ENCODE measurements at regions not wholly inside any gene's neighbourhood (a gene's known extent, or its start where the extent isn't known, plus 50 kb on each side); places are given as distances from the start of the nearest gene placed in this dataset.

- Histone ChIP-seq H3K27ac (ENCODE audit: low read depth, low read length, poor library complexity, severe bottlenecking) (no peak overlapping the region), H3K36me3 (ENCODE audit: insufficient read depth, low read length, poor library complexity, severe bottlenecking) (no peaks in the 10 kb centered on the region), H3K9me3 (ENCODE audit: low read depth, low read length, poor library complexity, severe bottlenecking) (peaks cover 9% of the 10 kb centered on the region), H3K27me3 (replicated peaks; ENCODE audit: insufficient read depth, low read depth, low read length, poor library complexity) (no peaks in the 10 kb centered on the region), H3K4me1 (ENCODE audit: insufficient read depth, low read length, poor library complexity, severe bottlenecking) (no peaks in the 10 kb centered on the region), H3K4me3 (ENCODE audit: low read depth, low read length, poor library complexity, severe bottlenecking) (no peak overlapping the region)
- BruUV-seq (replicated peaks) = no TSS peak
- POLR2A ChIA-PET (ENCODE audit: low non-redundant PET) = no interaction called here
- TF ChIP-seq CTCF (conservative IDR thresholded peaks at IDR 0.05; ENCODE audit: low read depth, low read length) (no peak), EZH2 (IDR thresholded peaks at IDR 0.05; ENCODE audit: borderline replicate concordance, low read depth, low read length, poor library complexity, severe bottlenecking) (no peak)
- no peak for DNase-seq (ENCODE audit: low spot score)
- intact Hi-C loops (cut with micrococcal nuclease; ENCODE audit: unreplicated experiment) = no loop called here
- CTCF ChIA-PET = no interaction called here
Observed at GRCh38 chr4:38254825-38255224, 294.6 kb downstream of the PTTG2 start.

GRCh38 chr4:38255572-38255971, 295.4 kb downstream of the PTTG2 start:
- intact Hi-C loops (cut with micrococcal nuclease; ENCODE audit: unreplicated experiment) = no loop called here
- Histone ChIP-seq H3K9me3 (ENCODE audit: low read depth, low read length, poor library complexity, severe bottlenecking) (peaks cover 9% of the 10 kb centered on the region), H3K36me3 (ENCODE audit: insufficient read depth, low read length, poor library complexity, severe bottlenecking) (no peaks in the 10 kb centered on the region), H3K4me3 (ENCODE audit: low read depth, low read length, poor library complexity, severe bottlenecking) (no peak overlapping the region), H3K4me1 (ENCODE audit: insufficient read depth, low read length, poor library complexity, severe bottlenecking) (no peaks in the 10 kb centered on the region), H3K27me3 (replicated peaks; ENCODE audit: insufficient read depth, low read depth, low read length, poor library complexity) (no peaks in the 10 kb centered on the region), H3K27ac (ENCODE audit: low read depth, low read length, poor library complexity, severe bottlenecking) (no peak overlapping the region)
- BruUV-seq (replicated peaks) = no TSS peak
- ChIA-PET CTCF (no interaction called here), POLR2A (ENCODE audit: low non-redundant PET) (no interaction called here)
- TF ChIP-seq CTCF (conservative IDR thresholded peaks at IDR 0.05; ENCODE audit: low read depth, low read length) (no peak), EZH2 (IDR thresholded peaks at IDR 0.05; ENCODE audit: borderline replicate concordance, low read depth, low read length, poor library complexity, severe bottlenecking) (no peak)
- no peak for DNase-seq (ENCODE audit: low spot score)

GRCh38 chr4:38266616-38267015, 306.4 kb downstream of the PTTG2 start:
- H3K27ac ChIP-seq (ENCODE audit: low read depth, low read length, poor library complexity, severe bottlenecking) = no peak overlapping the region
- peak; percentile 41 for DNase-seq (ENCODE audit: low spot score)
- H3K4me3 ChIP-seq (ENCODE audit: low read depth, low read length, poor library complexity, severe bottlenecking) = no peak overlapping the region
- intact Hi-C loops (cut with micrococcal nuclease; ENCODE audit: unreplicated experiment) = no loop called here
- POLR2A ChIA-PET (ENCODE audit: low non-redundant PET) = no interaction called here
- TF ChIP-seq CTCF (conservative IDR thresholded peaks at IDR 0.05; ENCODE audit: low read depth, low read length) (no peak), EZH2 (IDR thresholded peaks at IDR 0.05; ENCODE audit: borderline replicate concordance, low read depth, low read length, poor library complexity, severe bottlenecking) (no peak)
- no peaks in the 10 kb centered on the region for H3K9me3 ChIP-seq (ENCODE audit: low read depth, low read length, poor library complexity, severe bottlenecking)
- CTCF ChIA-PET = no interaction called here
- no peaks in the 10 kb centered on the region for H3K4me1 ChIP-seq (ENCODE audit: insufficient read depth, low read length, poor library complexity, severe bottlenecking)
- H3K36me3 ChIP-seq (ENCODE audit: insufficient read depth, low read length, poor library complexity, severe bottlenecking) = no peaks in the 10 kb centered on the region
- no peaks in the 10 kb centered on the region for H3K27me3 ChIP-seq (replicated peaks; ENCODE audit: insufficient read depth, low read depth, low read length, poor library complexity)
- no TSS peak for BruUV-seq (replicated peaks)

Data from A673 (cell line).